A673 (cell line): ENCODE measurements at regions not wholly inside any gene's neighbourhood (a gene's known extent, or its start where the extent isn't known, plus 50 kb on each side); places are given as distances from the start of the nearest gene placed in this dataset.

Experiments
- EZH2 ChIP-seq: fragments of 200-600 bp; sonication (generic); IDR thresholded peaks from 2 replicates; pipeline ENCODE4 v1.6.1; 2017; ENCODE audit warnings: borderline replicate concordance, low read depth, mild to moderate bottlenecking, mixed read lengths, antibody characterized with exemption, low read length; ENCODE audit not compliant: poor library complexity, severe bottlenecking
- TF ChIP-seq, protein P1 (sequence below): fragments of 300-800, 200-600 bp; sonication (generic); conservative IDR thresholded peaks from 2 replicates; pipeline ENCODE4 v1.5.1; 2017; ENCODE audit warnings: low read depth, mild to moderate bottlenecking, antibody characterized with exemption, low read length, moderate library complexity, mixed read lengths

DNA sequence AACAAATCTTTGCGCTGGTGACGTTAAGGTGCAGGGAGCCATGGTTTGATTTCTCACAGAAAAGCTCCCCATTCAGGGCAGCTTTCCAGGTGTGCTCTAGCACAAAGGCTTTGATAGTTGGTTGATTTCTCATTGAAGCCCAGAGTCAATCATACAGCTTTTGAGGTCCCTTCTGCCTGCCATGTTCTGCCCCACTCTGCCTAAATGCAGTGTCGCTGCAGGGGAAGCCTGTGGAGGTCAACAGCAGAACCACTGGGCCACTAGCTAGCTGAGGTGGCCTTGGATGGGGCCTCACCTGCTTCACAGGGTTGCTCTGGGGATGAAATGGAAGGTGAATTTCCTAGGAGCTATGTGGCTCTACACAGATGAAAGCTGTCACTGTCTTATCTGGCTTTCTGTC, 278.3 kb downstream of the TLE3 start:
- TF ChIP-seq, protein P1, sequence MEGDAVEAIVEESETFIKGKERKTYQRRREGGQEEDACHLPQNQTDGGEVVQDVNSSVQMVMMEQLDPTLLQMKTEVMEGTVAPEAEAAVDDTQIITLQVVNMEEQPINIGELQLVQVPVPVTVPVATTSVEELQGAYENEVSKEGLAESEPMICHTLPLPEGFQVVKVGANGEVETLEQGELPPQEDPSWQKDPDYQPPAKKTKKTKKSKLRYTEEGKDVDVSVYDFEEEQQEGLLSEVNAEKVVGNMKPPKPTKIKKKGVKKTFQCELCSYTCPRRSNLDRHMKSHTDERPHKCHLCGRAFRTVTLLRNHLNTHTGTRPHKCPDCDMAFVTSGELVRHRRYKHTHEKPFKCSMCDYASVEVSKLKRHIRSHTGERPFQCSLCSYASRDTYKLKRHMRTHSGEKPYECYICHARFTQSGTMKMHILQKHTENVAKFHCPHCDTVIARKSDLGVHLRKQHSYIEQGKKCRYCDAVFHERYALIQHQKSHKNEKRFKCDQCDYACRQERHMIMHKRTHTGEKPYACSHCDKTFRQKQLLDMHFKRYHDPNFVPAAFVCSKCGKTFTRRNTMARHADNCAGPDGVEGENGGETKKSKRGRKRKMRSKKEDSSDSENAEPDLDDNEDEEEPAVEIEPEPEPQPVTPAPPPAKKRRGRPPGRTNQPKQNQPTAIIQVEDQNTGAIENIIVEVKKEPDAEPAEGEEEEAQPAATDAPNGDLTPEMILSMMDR: no peak
- no peak for TF ChIP-seq EZH2
